ENCODE measurements at regions not wholly inside any gene's neighbourhood (a gene's known extent, or its start where the extent isn't known, plus 50 kb on each side); places are given as distances from the start of the nearest gene placed in this dataset.

DNA sequence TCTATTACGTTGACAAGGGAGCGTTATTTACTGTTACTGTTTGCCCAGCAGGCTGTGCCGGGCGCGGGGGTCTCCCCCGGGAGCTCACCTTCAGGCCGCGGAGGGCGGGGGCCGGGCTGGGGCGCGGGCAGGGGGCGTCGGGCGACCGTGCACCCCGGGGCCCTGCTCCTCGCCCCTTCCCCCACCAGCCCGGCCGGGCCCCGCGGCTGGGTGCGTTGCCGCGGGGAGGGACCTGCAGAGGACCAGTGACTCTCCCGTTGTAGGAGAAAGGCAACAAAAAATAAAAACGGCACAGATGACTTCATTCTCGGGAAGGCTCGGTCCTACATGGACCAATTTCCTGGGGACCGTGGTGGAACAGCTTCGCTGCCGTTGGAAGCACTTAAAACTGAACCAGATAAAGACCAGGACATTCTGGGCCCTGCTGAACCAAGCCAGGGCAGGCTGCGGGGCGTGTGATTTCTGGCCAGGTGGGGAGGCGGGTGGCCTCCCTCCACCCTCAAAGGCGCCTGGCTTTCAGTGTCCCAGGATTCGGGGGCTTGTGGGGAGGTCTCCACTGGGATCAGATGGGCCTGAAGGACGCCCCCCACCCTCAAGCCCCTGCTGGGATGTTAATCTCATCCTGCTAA is 57.4 kb downstream of the IGLL1 start:
- Histone ChIP-seq H2AFZ (ENCODE audit: low read depth, low read length, poor library complexity, severe bottlenecking) (no peak overlapping the region), H4K20me1 (ENCODE audit: insufficient read depth) (no peaks in the 10 kb centered on the region), H3K36me3 (ENCODE audit: control insufficient read depth in 1 of 2, insufficient read depth in 2 of 2, low read length in 2 of 2) (no peaks in the 10 kb centered on the region), H3K79me2 (ENCODE audit: insufficient read depth, low read length) (no peaks in the 10 kb centered on the region), H3K27ac (ENCODE audit: low read depth, low read length) (peak overlapping the region; percentile 93), H3K9ac (ENCODE audit: low read length) (no peak overlapping the region), H3K27me3 (ENCODE audit: insufficient read depth, low read length) (no peaks in the 10 kb centered on the region), H3K4me2 (ENCODE audit: low read length) (peak overlapping the region; percentile 94), H3K4me1 (ENCODE audit: control insufficient read depth in 1 of 2, insufficient read depth in 2 of 2, low read length in 2 of 2) (peaks cover 26 to 31% of the 10 kb centered on the region in 2 experiments), H3K9me2 (ENCODE audit: insufficient read depth) (no peaks in the 10 kb centered on the region), H3K9me3 (ENCODE audit: control insufficient read depth in 1 of 2, insufficient read depth in 1 of 2, low read depth in 1 of 2, low read length in 2 of 2) (no peaks in the 10 kb centered on the region), H3K4me3 (replicated peaks in 1 of 2; ENCODE audit: low read depth in 1 of 2, low read length in 2 of 2) (no peak overlapping the region)
- intact Hi-C loops (cut with micrococcal nuclease): no loop called here
- POLR2A ChIA-PET: interaction anchor here (0.6 kb wide), 1 partner anchor 201 kb away, joined by 4 read pairs; no protein-coding TSS in a partner anchor
- ATAC-seq (no peak), DNase-seq (ENCODE audit: low read depth, low spot score) (no peak)
- CTCF ChIA-PET: no interaction called here
- no TSS peak for BruUV-seq (replicated peaks)
- RAD21 ChIA-PET (ENCODE audit: low non-redundant PET in 1 of 2, low total read pairs in 2 of 2, uncharacterized antibody in 2 of 2, unreplicated experiment in 2 of 2): no interaction called here
- TF ChIP-seq ZFX (IDR thresholded peaks at IDR 0.05) (no peak), CBX3 (IDR thresholded peaks at IDR 0.05; ENCODE audit: low read depth) (no peak), YY1 (IDR thresholded peaks at IDR 0.05; ENCODE audit: extremely low read depth, insufficient replicate concordance, low read depth, low read length) (no peak), CEBPB (IDR thresholded peaks at IDR 0.05; ENCODE audit: low read depth) (no peak), SRF (IDR thresholded peaks at IDR 0.05; ENCODE audit: low read depth) (no peak), JUND (IDR thresholded peaks at IDR 0.05) (no peak), FOSL1 (IDR thresholded peaks at IDR 0.05; ENCODE audit: low read depth) (no peak), SP1 (IDR thresholded peaks at IDR 0.05; ENCODE audit: low read depth) (no peak), ZNF274 (IDR thresholded peaks at IDR 0.05; ENCODE audit: low read depth, low read length) (no peak), POLR2A (IDR thresholded peaks at IDR 0.05; ENCODE audit: borderline replicate concordance, extremely low read depth, insufficient read depth, insufficient read length) (no peak), ZBTB33 (IDR thresholded peaks at IDR 0.05; ENCODE audit: extremely low read depth, insufficient replicate concordance, low read length) (no peak), EGR1 (IDR thresholded peaks at IDR 0.05; ENCODE audit: low read depth) (no peak), TCF7L2 (IDR thresholded peaks at IDR 0.05; ENCODE audit: borderline replicate concordance, extremely low read depth, insufficient read depth, insufficient read length) (no peak), EZH2 (IDR thresholded peaks at IDR 0.05) (no peak), SIN3A (IDR thresholded peaks at IDR 0.05; ENCODE audit: low read depth) (no peak)
- TF ChIP-seq, protein P1, sequence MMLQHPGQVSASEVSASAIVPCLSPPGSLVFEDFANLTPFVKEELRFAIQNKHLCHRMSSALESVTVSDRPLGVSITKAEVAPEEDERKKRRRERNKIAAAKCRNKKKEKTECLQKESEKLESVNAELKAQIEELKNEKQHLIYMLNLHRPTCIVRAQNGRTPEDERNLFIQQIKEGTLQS (IDR thresholded peaks at IDR 0.05): no peak
